Left lung (tissue), 4 donors: ENCODE measurements at regions not wholly inside any gene's neighbourhood (a gene's known extent, or its start where the extent isn't known, plus 50 kb on each side); places are given as distances from the start of the nearest gene placed in this dataset.
A peak's percentile ranks its signal among the peaks of the same experiment; 100 is the strongest.
"Not testable (repeated sequence)": the region's sequence is repeated elsewhere in the genome, so short reads cannot be mapped to it uniquely, and the experiment has no call there.

Source experiments
- ATAC-seq: fragments of 200-7000 bp; cut with Tn5 transposase; one replicate; pipeline ENCODE4 v1.9.1; 2020; ENCODE audit warnings: moderate library complexity
- DNase-seq, 4 donors: peaks; one replicate each; pipeline ENCODE4 v3.0.0-alpha.2; 2013 to 2020
- H3K27ac ChIP-seq, 2 donors: fragments of 200-600 bp; sonication (generic) in 1 of 2; one replicate each; pipeline versions ENCODE4 v1.5.0 to v1.8.0; 2020 to 2021
- H3K27me3 ChIP-seq, 2 donors: fragments of 200-600 bp; sonication (generic) in 1 of 2; one replicate each; pipeline versions ENCODE4 v1.5.0 to v1.8.0; 2020 to 2021
- H3K36me3 ChIP-seq, 2 donors: fragments of 200-600 bp; sonication (generic) in 1 of 2; one replicate each; pipeline versions ENCODE4 v1.5.0 to v1.8.0; 2020 to 2021
- H3K4me1 ChIP-seq, 2 donors: fragments of 200-600 bp; one replicate each; pipeline ENCODE4 v1.8.0; 2021
- H3K4me3 ChIP-seq, 2 donors: fragments of 200-600 bp; sonication (generic) in 1 of 2; one replicate each; pipeline versions ENCODE4 v1.5.0 to v1.8.0; 2020 to 2021; ENCODE audit warnings: mild to moderate bottlenecking in 1 of 2
- H3K9me3 ChIP-seq, 2 donors: fragments of 200-600 bp; sonication (generic) in 1 of 2; one replicate each; pipeline versions ENCODE4 v1.5.0 to v1.8.0; 2020 to 2021
- CTCF ChIP-seq, 2 donors: fragments of 200-600 bp; sonication (generic) in 1 of 2; IDR thresholded peaks; one replicate each; pipeline versions ENCODE4 v1.5.0 to v1.8.0; 2021; ENCODE audit warnings: antibody characterized with exemption in 2 of 2
- intact Hi-C, 2 donors: fragments of 100-400 bp; cut with DNase I; formaldehyde crosslinking; loops; one replicate each; pipeline versions ENCODE4 v1.11.2 to v1.14.2; 2022
- donor health status: DM: no; HTN: yes; CAD: no.
- donor health status: DM: no; HTN: no; CAD: no.

- DNase-seq (no peak), ATAC-seq (no peak)
- TF ChIP-seq CTCF (IDR thresholded peaks at IDR 0.05): no peak
- no peaks in the 10 kb centered on the region for H3K36me3 ChIP-seq
- H3K4me1 ChIP-seq: no peaks in the 10 kb centered on the region
- no peak overlapping the region for H3K4me3 ChIP-seq
- no peaks in the 10 kb centered on the region for H3K27me3 ChIP-seq
- peaks cover 0 to 4% of the 10 kb centered on the region in 2 donors for H3K9me3 ChIP-seq
- intact Hi-C loops: no loop called here
- H3K27ac ChIP-seq: no peak overlapping the region
These were observed 288.7 kb downstream of the CD109 start for GRCh38 chr6:73984571-73985210.

- intact Hi-C loops: no loop called here
- H3K4me1 ChIP-seq: no peaks in the 10 kb centered on the region
- no peaks in the 10 kb centered on the region for H3K36me3 ChIP-seq
- H3K9me3 ChIP-seq: peaks cover 0 to 4% of the 10 kb centered on the region in 2 donors
- H3K27ac ChIP-seq: no peak overlapping the region
- DNase-seq (no peak), ATAC-seq (no peak)
- H3K4me3 ChIP-seq: no peak overlapping the region
- TF ChIP-seq CTCF (IDR thresholded peaks at IDR 0.05): no peak
- no peaks in the 10 kb centered on the region for H3K27me3 ChIP-seq
These were observed 287.4 kb downstream of the CD109 start for GRCh38 chr6:73983367-73983766.

- peaks cover 4 to 8% of the 10 kb centered on the region in 2 donors for H3K9me3 ChIP-seq
- intact Hi-C loops: no loop called here
- no peaks in the 10 kb centered on the region for H3K27me3 ChIP-seq
- no peak for DNase-seq
- no peaks in the 10 kb centered on the region for H3K4me1 ChIP-seq
- no peak overlapping the region for H3K4me3 ChIP-seq
- H3K36me3 ChIP-seq: no peaks in the 10 kb centered on the region
- no peak overlapping the region for H3K27ac ChIP-seq
- no peak for ATAC-seq
- TF ChIP-seq CTCF (IDR thresholded peaks at IDR 0.05): no peak
These were observed 284.1 kb downstream of the CD109 start for GRCh38 chr6:73980096-73980495.

GRCh38 chr6:73978330-73978729 is 282.3 kb downstream of the CD109 start:
- Histone ChIP-seq H3K27ac (no peak overlapping the region), H3K4me1 (no peaks in the 10 kb centered on the region), H3K9me3 (peaks cover 4 to 8% of the 10 kb centered on the region in 2 donors), H3K36me3 (no peaks in the 10 kb centered on the region), H3K4me3 (no peak overlapping the region), H3K27me3 (no peaks in the 10 kb centered on the region)
- no peak for ATAC-seq
- no peak for DNase-seq
- intact Hi-C loops: no loop called here
- no peak for TF ChIP-seq CTCF (IDR thresholded peaks at IDR 0.05)

GRCh38 chr6:73972518-73972917 is 276.5 kb downstream of the CD109 start:
- H3K27me3 ChIP-seq, intact Hi-C loops, H3K36me3 ChIP-seq, H3K9me3 ChIP-seq, H3K27ac ChIP-seq, H3K4me1 ChIP-seq, ATAC-seq, H3K4me3 ChIP-seq: not testable (repeated sequence)
- DNase-seq: peak in 1 of 4 donors; percentile 42
